ENCODE measurements at regions not wholly inside any gene's neighbourhood (a gene's known extent, or its start where the extent isn't known, plus 50 kb on each side); places are given as distances from the start of the nearest gene placed in this dataset.
"Not testable (repeated sequence)": the region's sequence is repeated elsewhere in the genome, so short reads cannot be mapped to it uniquely, and the experiment has no call there.

DNA sequence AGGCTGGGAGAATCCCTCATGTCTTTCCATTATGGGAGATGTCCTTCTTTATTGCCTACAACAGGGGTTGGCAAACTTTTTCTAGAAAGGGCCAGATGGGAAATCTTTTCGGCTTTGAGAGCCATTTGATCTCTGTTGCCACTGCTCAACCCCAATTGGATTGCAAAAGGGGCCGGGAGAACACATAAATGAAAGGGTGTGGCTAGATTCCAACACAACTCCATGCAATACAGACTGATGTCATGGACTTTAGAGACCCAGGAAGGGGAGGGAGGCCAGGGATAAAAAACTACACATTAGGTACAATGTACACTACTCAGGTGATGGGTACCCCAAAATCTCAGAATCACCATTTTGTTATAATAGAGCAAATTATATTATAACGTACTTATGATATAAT lies 97.6 kb upstream of the SIM2 start:
- DNase-seq, result no peak

DNA sequence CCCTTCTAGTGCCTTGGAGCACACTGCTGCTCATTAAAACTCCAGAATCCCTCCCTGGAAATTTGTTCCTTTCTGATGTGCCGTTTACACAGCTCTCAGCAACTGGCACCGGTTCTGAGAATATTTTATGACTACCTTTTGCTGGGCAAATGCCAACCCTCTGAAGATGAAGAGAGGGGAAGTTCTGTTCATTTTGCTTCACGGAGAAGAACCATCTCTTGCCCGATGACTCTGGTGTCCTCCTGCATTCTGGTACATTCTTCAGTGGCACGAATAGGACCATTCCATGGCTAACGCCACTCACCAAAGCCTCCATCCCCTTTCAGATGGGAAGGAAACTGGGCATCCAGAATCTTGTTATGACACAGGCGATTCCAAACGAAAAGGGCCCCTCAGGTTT lies 96.2 kb upstream of the SIM2 start:
- DNase-seq, result no peak

DNA sequence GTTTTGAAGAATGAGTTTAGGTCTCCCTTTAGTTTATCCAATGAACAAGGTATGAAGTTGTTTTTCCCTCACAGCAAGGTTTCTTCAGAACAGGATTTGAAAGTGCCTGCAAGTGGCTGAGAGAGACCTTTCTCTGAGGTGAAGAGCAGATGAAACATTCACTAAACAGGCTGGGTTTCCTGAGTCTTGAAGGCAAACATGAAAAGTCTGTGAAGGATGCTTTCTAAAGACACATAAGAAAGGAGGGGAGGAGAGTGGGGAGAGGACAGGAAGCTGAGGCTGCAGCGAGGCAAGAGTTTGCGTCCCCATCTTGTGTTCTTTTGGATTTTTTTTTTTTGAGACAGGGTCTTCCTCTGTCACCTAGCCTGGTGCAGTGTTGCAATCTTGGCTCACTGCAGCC lies 95.7 kb upstream of the SIM2 start:
- DNase-seq, result no peak

DNA sequence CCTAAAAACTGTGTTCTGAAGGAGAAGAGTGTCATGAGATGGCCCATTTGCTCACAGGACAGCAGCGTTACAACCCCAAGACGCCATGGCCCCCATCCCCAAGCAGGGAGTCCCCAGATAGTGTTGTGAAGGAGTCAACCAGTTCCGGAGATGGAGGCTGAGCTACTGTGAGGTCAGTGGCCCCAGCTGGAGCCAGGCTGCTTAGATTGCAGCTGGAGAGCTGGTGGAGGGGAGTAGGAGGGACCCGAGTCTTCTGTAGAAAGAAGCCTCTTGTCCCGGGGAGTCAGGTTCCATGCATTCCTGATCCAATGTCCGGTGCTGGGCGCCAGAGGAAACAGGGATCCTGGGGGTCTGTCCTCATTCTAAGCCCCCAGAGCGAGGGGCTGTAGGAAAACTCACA lies 93.5 kb upstream of the SIM2 start:
- DNase-seq, result no peak

DNA sequence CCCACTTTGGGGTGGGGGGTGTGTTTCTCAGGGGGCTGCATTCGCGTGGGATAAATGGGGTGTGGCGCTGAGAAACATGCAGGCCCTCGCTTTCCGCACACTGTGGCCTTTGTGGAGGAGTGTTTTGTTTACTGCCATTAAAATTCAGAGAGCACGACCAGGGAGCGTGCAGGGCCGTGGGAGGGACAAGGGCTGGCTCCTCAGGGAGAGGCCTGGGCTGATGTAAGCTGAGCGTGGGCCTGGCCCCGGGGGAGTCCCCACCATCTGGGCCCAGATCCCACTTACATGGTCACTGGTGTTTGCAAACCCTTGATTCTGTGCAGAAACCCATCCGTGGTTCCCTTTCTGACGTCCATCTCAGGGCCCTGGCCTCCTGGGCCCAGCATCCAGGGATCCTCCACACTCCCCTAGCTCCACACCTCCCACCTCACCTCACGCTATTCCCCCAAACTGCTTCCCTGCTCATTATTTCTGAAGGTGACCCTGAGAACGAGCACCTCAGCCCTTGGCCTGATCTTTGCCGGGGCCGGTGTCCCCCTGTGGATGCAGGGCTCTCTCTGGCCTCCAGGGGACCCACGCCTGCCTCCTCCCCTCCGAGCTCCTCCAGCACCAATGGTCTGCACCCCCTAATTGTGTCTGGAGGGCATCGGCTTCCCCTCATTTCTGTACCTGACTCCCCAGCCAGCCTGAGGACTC lies 92.5 kb upstream of the SIM2 start:
- no peak for DNase-seq

DNA sequence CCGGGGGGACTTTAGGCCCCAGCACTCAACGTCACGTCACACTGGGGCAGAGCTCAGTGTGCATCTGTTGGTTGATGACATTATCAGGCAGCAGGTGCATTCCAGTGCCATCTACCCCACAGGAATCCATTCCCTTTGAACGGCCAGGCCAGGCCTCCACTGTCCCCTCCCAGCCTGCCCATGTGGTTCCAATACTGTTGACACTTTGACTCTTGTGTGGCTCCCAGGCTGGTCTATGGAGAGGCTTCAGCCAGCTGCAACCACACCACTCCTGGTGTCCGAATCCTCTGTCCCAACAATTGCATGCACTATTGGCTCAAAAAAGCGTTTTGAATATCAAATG lies 92.0 kb upstream of the SIM2 start:
- no peak for DNase-seq

DNA sequence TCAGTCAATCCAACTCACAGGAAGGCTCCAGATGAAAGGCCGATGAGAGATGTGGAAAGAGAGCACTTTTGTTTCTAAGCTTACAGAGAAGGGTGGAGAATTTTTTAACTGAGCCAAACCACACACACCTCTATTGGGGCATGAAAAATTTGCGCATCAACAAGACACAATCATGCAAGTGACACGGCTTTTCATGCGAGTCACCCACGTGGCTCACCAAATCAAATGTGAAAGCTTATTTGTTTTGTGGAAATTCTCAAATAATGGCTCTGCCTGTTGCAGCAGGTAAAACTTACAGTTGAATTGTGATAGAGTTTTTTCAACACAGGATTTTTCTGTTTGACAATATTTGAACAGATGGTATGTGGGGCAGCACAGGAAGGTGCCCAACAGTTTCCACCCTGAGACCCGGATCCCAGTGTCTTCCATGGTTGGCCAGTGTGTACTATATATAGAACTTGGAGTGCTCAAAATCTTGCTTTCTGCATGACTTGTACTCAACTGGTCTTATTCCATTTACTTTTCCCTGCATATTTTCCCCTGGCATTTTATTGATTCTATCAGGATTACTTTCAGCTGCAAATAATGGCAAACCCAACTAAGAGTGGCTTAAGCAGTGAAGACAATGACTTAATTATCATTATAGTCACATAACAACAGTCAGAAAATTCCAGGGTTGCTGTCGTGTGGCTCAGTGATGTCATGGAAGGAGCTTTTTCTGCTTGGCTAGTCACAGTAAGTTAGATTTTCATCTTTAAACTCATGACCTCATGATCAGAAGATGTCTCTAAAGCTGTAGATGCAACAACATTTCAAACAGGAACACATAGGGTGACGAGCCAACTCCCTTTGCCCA lies 90.6 kb upstream of the SIM2 start:
- DNase-seq, result no peak

DNA sequence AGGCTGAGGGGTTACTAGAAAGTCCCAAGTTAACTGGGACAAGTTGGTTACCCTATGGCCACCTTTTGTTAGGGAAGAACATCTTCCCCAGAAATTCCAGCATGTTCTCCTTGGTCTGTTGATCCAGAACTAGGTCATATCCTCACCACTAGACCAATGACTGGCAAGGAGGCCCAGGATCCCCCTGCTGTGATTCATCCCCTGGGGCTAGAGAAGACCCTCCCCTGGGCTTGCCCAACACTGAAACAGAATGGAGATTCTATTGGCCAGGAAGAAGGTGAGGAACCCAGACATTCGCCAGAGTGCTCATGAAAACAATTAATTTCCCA lies 90.1 kb upstream of the SIM2 start:
- DNase-seq, result no peak

DNA sequence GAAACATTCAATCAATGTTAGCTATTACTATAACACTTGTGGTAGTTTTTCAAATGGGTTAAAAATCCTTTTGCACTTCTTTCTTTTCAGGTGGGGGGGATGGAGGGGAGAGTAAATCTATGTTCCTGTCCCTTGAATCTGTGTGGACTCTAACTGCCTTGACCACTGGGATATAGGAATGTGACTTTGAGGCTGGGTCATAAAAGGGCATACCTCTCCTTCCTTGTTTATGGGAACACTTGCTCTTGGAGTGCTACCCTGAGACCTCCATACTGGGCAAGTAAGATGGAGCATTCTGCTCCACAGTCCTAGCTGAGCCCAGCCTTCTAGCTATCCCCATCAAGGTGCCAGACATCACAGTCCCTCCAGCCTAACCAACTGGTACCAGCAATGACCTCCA lies 89.3 kb upstream of the SIM2 start:
- no peak for DNase-seq

DNA sequence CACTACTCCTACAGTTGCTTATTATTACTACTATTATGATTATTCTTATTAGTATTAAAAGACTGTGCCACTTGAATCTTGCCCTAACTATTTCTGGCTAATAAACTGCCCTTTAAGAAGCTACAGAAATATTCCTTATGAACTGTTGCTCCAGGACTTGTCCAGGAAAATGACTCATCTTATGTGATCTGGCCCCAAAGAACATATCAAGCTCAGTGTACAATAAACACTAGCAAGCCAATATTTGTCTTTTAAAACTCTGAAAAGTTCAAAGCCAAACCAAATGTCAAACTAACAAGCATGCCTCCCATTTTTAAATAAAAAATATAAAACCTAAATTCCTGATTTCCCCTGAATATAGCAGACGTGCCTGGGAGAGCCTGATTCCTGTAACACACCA lies 88.7 kb upstream of the SIM2 start:
- DNase-seq, result no peak

DNA sequence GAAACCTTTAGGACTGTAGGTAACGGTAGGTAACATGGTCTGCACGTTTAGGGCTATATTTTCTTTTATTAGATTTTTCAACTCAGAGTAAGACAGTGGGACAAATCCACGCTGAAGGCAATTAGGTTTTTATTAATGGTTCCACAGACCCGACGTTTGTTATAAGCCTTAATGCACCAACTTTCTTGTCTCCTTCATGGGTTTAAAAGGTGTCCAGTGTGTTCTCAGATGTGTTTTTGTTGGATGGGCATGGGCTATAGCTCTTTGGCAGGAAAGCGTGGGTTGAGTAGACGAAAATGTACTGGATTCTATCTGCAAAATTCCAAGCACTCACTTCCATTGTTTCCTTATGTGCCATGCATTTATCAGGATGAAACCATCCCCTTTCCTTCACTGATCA lies 88.0 kb upstream of the SIM2 start:
- DNase-seq, result no peak

DNA sequence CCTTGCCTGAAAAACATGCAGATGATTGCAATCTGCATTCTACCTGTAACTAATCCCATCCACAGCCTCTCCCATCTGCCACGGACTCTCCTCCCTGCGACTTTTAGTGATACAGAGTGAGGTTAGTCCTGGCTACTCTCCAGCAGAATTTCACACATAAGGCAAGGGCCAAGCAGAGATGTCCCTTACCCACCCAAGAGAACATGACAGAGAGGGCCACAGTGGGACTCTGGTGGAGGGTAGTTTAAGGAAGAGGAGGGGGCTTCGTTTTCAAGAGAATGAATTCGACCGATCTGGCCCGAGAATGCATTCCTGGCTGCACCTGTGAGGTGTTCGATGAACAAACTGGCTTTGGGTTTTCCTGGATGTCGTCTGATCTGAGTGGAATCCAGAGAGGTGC lies 87.5 kb upstream of the SIM2 start:
- DNase-seq, result no peak

DNA sequence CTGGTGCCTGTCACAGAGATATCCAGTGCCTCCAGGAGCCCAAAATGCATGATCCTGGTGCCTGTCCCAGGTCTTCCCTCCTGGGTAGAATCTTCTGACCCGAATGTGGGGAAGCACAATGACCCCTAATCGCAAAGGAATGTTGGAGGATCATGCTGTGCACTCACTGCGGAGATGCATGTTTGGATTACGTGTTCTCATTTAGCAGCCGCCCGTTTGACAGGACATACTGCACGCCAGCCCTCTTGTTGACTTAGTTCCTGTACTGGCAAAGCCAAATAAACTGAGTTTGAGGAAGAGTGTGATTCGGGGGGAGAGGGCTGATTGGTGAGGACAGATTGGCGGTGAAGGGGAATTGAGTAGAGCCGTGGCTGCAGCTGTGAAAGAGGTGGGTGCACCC lies 85.9 kb upstream of the SIM2 start:
- peak; percentile 54 for DNase-seq

DNA sequence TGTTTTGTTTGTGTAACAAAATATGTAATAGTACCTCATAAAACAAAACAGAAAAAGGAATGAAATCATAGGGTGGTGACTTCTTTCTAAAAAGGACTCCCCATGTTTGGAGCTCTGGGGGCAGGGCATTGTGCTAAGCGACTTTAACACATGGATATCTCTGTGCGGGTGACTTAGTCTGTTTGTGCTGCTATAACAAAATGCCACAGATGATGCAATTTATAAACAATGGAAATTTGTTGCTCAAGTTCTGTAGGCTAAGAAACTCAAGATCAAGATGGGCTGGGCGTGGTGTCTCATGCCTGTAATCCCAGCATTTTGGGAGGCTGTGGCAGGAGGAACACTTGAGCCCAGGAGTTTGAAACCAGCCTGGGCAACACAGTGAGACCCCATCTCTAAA lies 85.4 kb upstream of the SIM2 start:
- DNase-seq, result no peak

DNA sequence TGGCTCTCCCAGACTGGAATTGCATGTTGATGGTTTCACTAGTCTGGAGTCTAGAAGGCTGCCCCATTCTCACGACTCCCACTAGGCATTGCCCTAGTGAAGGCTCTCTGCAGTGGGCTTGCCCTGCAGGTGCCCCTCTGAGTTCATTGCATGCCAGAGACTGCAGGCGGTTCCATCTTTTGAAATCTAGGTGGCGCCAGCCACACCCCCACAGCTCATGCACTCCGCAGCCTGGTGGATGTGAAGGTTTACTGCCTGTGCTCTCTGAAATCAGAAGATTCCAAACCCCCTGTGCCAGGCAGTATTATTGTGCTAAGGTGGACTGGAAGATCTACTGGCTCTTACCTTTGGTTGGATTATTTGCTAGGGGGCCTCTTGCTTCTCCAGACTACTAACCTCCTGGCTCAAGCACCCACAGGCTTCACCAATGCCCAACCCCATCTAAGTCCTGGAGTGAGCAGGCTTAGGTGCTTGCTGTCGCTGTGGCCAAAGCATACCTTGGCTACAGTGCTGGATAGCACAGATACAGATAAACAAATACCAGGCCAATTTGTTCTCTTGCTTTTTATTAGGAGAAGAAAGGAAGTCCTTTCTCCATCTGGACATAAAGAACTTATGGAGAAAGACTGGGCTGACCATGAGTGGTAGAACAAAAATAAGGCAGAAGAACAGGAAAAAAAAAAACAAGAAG lies 83.5 kb upstream of the SIM2 start:
- DNase-seq, result no peak

DNA sequence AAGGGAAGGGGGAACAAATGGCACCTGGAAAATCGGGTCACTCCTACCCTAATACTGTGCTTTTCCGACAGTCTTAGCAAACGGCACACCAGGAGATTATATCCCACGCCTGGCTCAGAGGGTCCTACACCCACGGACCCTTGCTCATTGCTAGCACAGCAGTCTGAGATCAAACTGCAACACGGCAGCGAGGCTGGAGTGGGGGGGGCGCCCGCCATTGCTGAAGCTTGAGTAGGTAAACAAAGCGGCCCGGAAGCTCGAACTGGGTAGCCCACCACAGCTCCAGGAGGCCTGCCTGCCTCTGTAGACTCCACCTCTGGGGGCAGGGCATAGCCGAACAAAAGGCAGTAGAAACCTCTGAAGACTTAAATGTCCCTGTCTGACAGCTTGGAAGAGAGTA lies 82.1 kb upstream of the SIM2 start:
- not testable (repeated sequence) for DNase-seq

DNA sequence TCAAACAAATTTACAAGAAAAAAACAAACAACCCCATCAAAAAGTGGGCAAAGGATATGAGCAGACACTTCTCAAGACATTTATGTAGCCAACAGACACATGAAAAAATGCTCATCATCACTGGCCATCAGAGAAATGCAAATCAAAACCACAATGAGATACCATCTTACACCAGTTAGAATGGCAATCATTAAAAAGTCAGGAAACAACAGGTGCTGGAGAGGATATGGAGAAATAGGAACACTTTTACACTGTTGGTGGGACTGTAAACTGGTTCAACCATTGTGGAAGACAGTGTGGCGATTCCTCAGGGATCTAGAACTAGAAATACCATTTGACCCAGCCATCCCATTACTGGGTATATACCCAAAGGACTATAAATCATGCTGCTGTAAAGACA lies 77.1 kb upstream of the SIM2 start:
- DNase-seq, result not testable (repeated sequence)

DNA sequence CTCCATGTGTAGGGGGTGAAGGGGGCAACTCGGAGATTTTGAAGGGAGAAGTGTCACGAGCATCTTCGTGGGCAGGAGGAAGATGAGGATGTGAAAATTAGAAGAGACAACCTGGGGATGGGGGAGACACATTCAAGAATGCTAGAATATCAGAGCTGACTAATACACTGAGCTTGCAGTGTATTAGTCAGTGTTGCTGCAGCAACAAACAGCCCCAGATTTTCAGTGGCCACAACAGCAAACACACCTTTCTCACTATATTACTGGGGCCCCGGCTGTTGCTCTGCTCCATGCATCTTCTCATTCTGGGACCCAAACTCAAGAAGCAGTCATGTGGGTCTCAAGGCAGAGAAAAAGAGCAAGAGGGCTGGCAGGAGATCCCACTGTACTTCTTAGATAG lies 74.8 kb upstream of the SIM2 start:
- no peak for DNase-seq

DNA sequence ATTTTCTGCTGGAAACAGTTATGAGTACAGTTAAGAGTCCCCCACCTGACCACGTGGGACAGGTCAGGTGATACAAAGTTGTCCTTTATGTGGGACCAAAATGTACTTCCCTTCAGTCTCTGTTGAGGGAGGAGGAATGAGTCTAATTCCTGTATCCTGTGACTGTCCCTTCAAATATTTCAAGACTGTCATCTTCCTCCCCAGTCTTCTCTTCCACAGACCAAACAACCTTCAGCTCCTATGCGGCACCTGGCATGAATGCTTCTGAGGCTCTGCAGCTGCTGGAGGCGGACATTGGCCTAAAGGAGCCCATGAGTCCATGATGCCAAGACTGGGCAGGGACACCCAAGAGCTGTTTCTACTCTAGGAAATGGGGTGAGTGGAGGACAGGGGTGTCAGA lies 72.1 kb upstream of the SIM2 start:
- no peak for DNase-seq

DNA sequence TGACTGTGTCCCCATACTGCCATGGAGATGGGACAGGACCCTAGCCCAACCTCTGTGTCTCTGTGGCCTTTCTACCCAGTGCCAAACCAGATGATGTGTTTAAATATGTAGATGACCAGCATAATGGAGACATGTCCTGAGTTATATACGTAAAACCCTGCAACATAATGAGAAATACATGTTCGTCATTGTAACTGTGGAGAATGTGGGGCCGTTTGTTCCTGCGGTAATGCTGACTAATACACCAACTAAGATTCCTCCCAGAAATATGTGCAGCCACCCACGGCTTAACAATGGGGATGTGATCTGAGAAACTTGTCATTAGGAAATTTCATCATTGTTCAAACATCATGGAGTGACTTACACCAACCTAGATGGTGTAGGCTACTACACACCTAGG lies 71.7 kb upstream of the SIM2 start:
- DNase-seq, result peak; percentile 27

DNA sequence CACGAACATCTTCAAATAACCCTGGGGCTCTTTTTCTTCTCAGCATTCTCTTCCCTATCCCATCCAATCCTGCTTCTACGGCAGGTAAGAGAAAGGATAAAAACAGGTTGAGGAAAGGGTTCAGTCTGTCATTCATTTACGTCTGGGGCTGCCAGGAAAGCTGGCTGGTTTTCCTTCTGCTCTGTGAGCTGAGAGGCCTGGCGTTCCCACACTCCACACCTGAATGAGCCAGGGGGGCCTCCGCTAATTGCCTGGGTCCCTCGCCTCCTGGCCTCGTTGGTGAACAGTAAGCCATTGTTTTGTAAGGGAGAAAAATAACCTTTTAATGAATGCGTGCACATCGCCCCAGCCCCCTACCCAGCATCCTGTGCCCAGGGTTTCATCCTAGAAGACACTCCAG lies 70.8 kb upstream of the SIM2 start:
- DNase-seq, result no peak

DNA sequence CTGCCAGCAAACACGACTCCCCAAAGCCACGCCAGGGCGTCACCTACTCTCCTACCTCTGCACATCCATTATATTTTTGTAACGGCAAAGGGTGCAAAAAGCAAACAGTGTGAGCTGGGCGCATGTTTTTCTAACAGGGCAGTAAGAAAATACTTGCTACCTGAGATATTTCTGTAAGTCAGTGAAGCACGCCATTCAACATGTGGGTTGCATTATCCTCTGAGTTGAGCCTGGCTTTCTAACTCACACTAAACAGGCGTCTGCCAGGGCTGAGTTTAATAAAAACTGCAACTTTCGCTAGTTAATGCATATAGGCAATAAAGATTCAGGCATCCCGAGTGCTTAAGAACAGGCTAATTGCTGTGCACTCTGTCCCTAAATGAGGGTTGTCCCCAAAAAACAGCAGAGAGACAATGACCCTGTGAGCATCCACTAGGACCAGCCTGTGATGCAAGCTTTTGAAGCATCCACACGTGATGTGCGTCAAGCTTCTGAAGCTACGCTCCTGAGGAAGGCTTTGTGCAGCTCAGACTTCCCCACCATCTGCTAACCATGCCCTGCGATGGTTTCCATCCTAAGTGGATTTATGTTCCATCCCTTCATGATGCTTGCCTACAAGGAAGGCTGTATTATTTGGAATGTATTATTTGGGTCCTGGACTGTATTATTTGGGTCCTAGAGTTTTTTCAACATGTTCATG lies 70.0 kb upstream of the SIM2 start:
- no peak for DNase-seq

DNA sequence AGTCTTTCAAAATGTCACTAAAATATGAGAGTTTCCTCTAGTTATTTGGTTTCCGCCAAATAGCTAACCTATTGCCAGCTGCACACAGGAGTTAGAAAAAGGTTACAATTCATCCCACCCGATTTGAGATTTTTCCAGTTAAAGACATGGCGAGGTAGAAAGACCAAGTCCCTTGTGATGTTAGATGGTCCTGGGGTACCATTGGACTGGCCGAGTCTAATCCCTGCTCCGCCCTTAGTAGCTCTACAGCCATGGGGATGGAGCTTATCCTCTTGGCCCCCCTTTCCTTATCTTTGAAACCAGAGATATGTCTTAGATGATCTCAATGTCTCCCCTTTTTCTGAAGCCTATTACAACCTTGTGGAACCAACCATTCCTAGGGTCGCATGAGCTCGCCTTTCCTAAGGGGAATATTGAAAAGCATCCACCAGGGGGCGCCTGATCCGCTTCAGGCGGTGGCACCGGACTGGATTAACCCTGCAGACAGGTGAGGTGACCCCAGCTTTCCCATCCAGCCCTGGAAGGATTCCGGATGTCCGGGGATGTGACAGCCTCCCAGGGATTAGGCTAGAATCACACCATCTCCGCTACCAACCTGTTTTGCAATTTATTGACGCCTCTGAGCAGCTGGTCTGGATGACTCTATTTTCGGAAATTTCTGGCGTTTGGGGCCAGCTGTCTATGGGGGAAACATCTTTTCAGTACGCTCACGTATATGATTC lies 68.3 kb upstream of the SIM2 start:
- DNase-seq, result peak; percentile 40

All from fibroblast of skin of scalp (primary cell).